ENCODE measurements at regions not wholly inside any gene's neighbourhood (a gene's known extent, or its start where the extent isn't known, plus 50 kb on each side); places are given as distances from the start of the nearest gene placed in this dataset.
"Not testable (repeated sequence)": the region's sequence is repeated elsewhere in the genome, so short reads cannot be mapped to it uniquely, and the experiment has no call there.

- no peak overlapping the region for H3K4me3 ChIP-seq (ENCODE audit: low read depth, poor library complexity, severe bottlenecking)
- 65% methylated on average over 3 of the region's 3 CpGs for WGBS, 2 donors
- TF ChIP-seq CTCF (IDR thresholded peaks at IDR 0.05) (no peak), POLR2A (IDR thresholded peaks at IDR 0.05) (no peak)
- no peak for DNase-seq (ENCODE audit: low spot score in 2 of 2)
- intact Hi-C loops (cut with DNase I; ENCODE audit: low total_unique reads): no loop called here
Measured at GRCh38 chr6:71220466-71220865, 68.1 kb upstream of the OGFRL1 start.

- no peak for TF ChIP-seq CTCF (IDR thresholded peaks at IDR 0.05)
- TF ChIP-seq POLR2A (IDR thresholded peaks at IDR 0.05): no peak
- intact Hi-C loops (cut with DNase I; ENCODE audit: low total_unique reads): no loop called here
Measured at GRCh38 chr6:71222671-71223070, 65.9 kb upstream of the OGFRL1 start.

GRCh38 chr6:71224011-71224410 lies 64.6 kb upstream of the OGFRL1 start:
- intact Hi-C loops (cut with DNase I; ENCODE audit: low total_unique reads): no loop called here
- WGBS, 2 donors: 91% methylated on average over 2 of the region's 2 CpGs

More at GRCh38 chr6:71222671-71223070, 65.9 kb upstream of the OGFRL1 start:
- 64% methylated on average over 4 of the region's 4 CpGs for whole genome bisulfite sequencing, 2 donors
- H3K4me3 ChIP-seq (ENCODE audit: low read depth, poor library complexity, severe bottlenecking): no peak overlapping the region
- no peak for DNase-seq (ENCODE audit: low spot score in 2 of 2)

GRCh38 chr6:71226151-71226550 lies 62.5 kb upstream of the OGFRL1 start:
- DNase-seq (ENCODE audit: low spot score in 2 of 2): no peak
- no peak overlapping the region for H3K4me3 ChIP-seq (ENCODE audit: low read depth, poor library complexity, severe bottlenecking)
- TF ChIP-seq POLR2A (IDR thresholded peaks at IDR 0.05) (no peak), CTCF (IDR thresholded peaks at IDR 0.05) (no peak)
- intact Hi-C loops (cut with DNase I; ENCODE audit: low total_unique reads): no loop called here
- WGBS, 2 donors: 91 to 95% methylated on average over 1 of the region's 1 CpG

More at GRCh38 chr6:71224011-71224410, 64.6 kb upstream of the OGFRL1 start:
- DNase-seq (ENCODE audit: low spot score in 2 of 2): no peak
- TF ChIP-seq POLR2A (IDR thresholded peaks at IDR 0.05) (no peak), CTCF (IDR thresholded peaks at IDR 0.05) (no peak)
- no peak overlapping the region for H3K4me3 ChIP-seq (ENCODE audit: low read depth, poor library complexity, severe bottlenecking)

GRCh38 chr6:71228461-71229041 lies 60.1 kb upstream of the OGFRL1 start:
- 65 to 67% methylated on average over 4 of the region's 4 CpGs for WGBS, 2 donors
- intact Hi-C loops (cut with DNase I; ENCODE audit: low total_unique reads): no loop called here
- DNase-seq (ENCODE audit: low spot score in 2 of 2): no peak
- H3K4me3 ChIP-seq (ENCODE audit: low read depth, poor library complexity, severe bottlenecking): no peak overlapping the region
- TF ChIP-seq POLR2A (IDR thresholded peaks at IDR 0.05) (no peak), CTCF (IDR thresholded peaks at IDR 0.05) (no peak)

- TF ChIP-seq POLR2A (IDR thresholded peaks at IDR 0.05) (no peak), CTCF (IDR thresholded peaks at IDR 0.05) (no peak)
- no peak for DNase-seq (ENCODE audit: low spot score in 2 of 2)
- H3K4me3 ChIP-seq (ENCODE audit: low read depth, poor library complexity, severe bottlenecking): no peak overlapping the region
- intact Hi-C loops (cut with DNase I; ENCODE audit: low total_unique reads): no loop called here
- WGBS, 2 donors: 96 to 97% methylated on average over 3 of the region's 3 CpGs
Measured at GRCh38 chr6:71229477-71229876, 59.1 kb upstream of the OGFRL1 start.

GRCh38 chr6:71232890-71233289 lies 55.7 kb upstream of the OGFRL1 start:
- intact Hi-C loops (cut with DNase I; ENCODE audit: low total_unique reads); DNase-seq (ENCODE audit: low spot score in 2 of 2): not testable (repeated sequence)

More at GRCh38 chr6:71232890-71233289, 55.7 kb upstream of the OGFRL1 start:
- H3K4me3 ChIP-seq (ENCODE audit: low read depth, poor library complexity, severe bottlenecking): not testable (repeated sequence)
- 80 to 86% methylated on average over 4 of the region's 4 CpGs for WGBS, 2 donors

All from lower leg skin (tissue), 4 donors.